B cell (primary cell): ENCODE measurements at regions not wholly inside any gene's neighbourhood (a gene's known extent, or its start where the extent isn't known, plus 50 kb on each side); places are given as distances from the start of the nearest gene placed in this dataset.
"Not testable (repeated sequence)": the region's sequence is repeated elsewhere in the genome, so short reads cannot be mapped to it uniquely, and the experiment has no call there.

Source experiments
- CTCF ChIP-seq: fragments of 200-600 bp; IDR thresholded peaks from one replicate; pipeline ENCODE4 v1.8.0; 2022; ENCODE audit warnings: antibody characterized with exemption, mild to moderate bottlenecking
- EZH2 ChIP-seq: IDR thresholded peaks from 2 replicates; pipeline ENCODE4 v1.6.1; 2012; ENCODE audit warnings: borderline replicate concordance, low read depth, mild to moderate bottlenecking, moderate library complexity, low read length; ENCODE audit not compliant: insufficient read depth, poor library complexity, severe bottlenecking

- not testable (repeated sequence) for TF ChIP-seq CTCF, EZH2
Observed at GRCh38 chr7:94157659-94158306, 153.6 kb upstream of the BET1 start.
